ENCODE measurements at regions not wholly inside any gene's neighbourhood (a gene's known extent, or its start where the extent isn't known, plus 50 kb on each side); places are given as distances from the start of the nearest gene placed in this dataset.

GRCh38 chr13:91174886-91175501 lies 172.5 kb upstream of the MIR17HG start:
- no peak for TF ChIP-seq REST (IDR thresholded peaks at IDR 0.05; ENCODE audit: unreplicated experiment)
- TF ChIP-seq CTCF (conservative IDR thresholded peaks at IDR 0.05; ENCODE audit: low read depth in 2 of 2), result no peak
- no peak for TF ChIP-seq EZH2phosphoT487 (IDR thresholded peaks at IDR 0.05; ENCODE audit: unreplicated experiment)
- TF ChIP-seq ZNF462 (CRISPR knock-in tag; IDR thresholded peaks at IDR 0.05), result no peak
- TF ChIP-seq STAT1 (IDR thresholded peaks at IDR 0.05; ENCODE audit: unreplicated experiment), result no peak
- TF ChIP-seq EZH2 (IDR thresholded peaks at IDR 0.05; ENCODE audit: low read depth, unreplicated experiment), result no peak
- no peak for TF ChIP-seq ZNF114 (CRISPR knock-in tag; IDR thresholded peaks at IDR 0.05)

Measured in GM23338 (cell line).